IMR-90 (cell line): ENCODE measurements at regions not wholly inside any gene's neighbourhood (a gene's known extent, or its start where the extent isn't known, plus 50 kb on each side); places are given as distances from the start of the nearest gene placed in this dataset.

Experiments used
- CEBPB ChIP-seq: IDR thresholded peaks from 2 replicates; pipeline ENCODE4 v1.6.1; 2012; ENCODE audit warnings: low read depth, low read length, improper control_type of control experiment
- CHD1 ChIP-seq: IDR thresholded peaks from 2 replicates; pipeline ENCODE4 v1.6.1; 2012; ENCODE audit warnings: low read depth, low read length, improper control_type of control experiment
- CTCF ChIP-seq: conservative IDR thresholded peaks from 2 replicates; pipeline ENCODE4 v1.5.1; 2012; ENCODE audit warnings: mild to moderate bottlenecking, low read depth, low read length, improper control_type of control experiment
- FOS ChIP-seq: fragments of 150-350 bp; IDR thresholded peaks from 2 replicates; pipeline ENCODE4 v1.6.1; 2016; ENCODE audit warnings: low read depth, low read length
- MXI1 ChIP-seq: IDR thresholded peaks from 2 replicates; pipeline ENCODE4 v1.6.1; 2012; ENCODE audit warnings: low read depth, mild to moderate bottlenecking, low read length, moderate library complexity, borderline replicate concordance
- POLR2A ChIP-seq: IDR thresholded peaks from 2 replicates; pipeline ENCODE4 v1.6.1; 2012; ENCODE audit warnings: mild to moderate bottlenecking, low read depth, low read length
- RAD21 ChIP-seq: IDR thresholded peaks from 2 replicates; pipeline ENCODE4 v1.6.1; 2012; ENCODE audit warnings: low read length, improper control_type of control experiment
- RFX5 ChIP-seq: IDR thresholded peaks from 2 replicates; pipeline ENCODE4 v1.8.0; 2012; ENCODE audit warnings: low read depth, mild to moderate bottlenecking, low read length, moderate library complexity
- TF ChIP-seq, protein P1 (sequence below): fragments of 150-350 bp; IDR thresholded peaks from 2 replicates; pipeline ENCODE4 v1.6.1; 2017; ENCODE audit warnings: mild to moderate bottlenecking, antibody characterized with exemption, low read length, low read depth

GRCh38 chr13:107434347-107434746, 781.0 kb downstream of the LIG4 start:
- TF ChIP-seq CTCF (no peak), RFX5 (no peak), FOS (no peak), POLR2A (no peak), MXI1 (no peak), CEBPB (no peak), CHD1 (no peak), RAD21 (no peak)
- TF ChIP-seq, protein P1, sequence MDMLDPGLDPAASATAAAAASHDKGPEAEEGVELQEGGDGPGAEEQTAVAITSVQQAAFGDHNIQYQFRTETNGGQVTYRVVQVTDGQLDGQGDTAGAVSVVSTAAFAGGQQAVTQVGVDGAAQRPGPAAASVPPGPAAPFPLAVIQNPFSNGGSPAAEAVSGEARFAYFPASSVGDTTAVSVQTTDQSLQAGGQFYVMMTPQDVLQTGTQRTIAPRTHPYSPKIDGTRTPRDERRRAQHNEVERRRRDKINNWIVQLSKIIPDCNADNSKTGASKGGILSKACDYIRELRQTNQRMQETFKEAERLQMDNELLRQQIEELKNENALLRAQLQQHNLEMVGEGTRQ: no peak
